ENCODE measurements at regions not wholly inside any gene's neighbourhood (a gene's known extent, or its start where the extent isn't known, plus 50 kb on each side); places are given as distances from the start of the nearest gene placed in this dataset.

- no peak overlapping the region for H3K27ac ChIP-seq
- no peak for TF ChIP-seq CTCF (conservative IDR thresholded peaks at IDR 0.05)
Measured at GRCh38 chr2:41375901-41376300, 671.9 kb upstream of the PKDCC start.

GRCh38 chr2:41377837-41378236 is 670.0 kb upstream of the PKDCC start:
- TF ChIP-seq CTCF (conservative IDR thresholded peaks at IDR 0.05): no peak
- H3K27ac ChIP-seq: no peak overlapping the region

GRCh38 chr2:41378420-41378819 is 669.4 kb upstream of the PKDCC start:
- no peak for TF ChIP-seq CTCF (conservative IDR thresholded peaks at IDR 0.05)
- H3K27ac ChIP-seq: no peak overlapping the region

- no peak for TF ChIP-seq CTCF (conservative IDR thresholded peaks at IDR 0.05)
- no peak overlapping the region for H3K27ac ChIP-seq
Measured at GRCh38 chr2:41379496-41380221, 668.2 kb upstream of the PKDCC start.

GRCh38 chr2:41381701-41382100 is 666.1 kb upstream of the PKDCC start:
- H3K27ac ChIP-seq: no peak overlapping the region
- no peak for TF ChIP-seq CTCF (conservative IDR thresholded peaks at IDR 0.05)

- TF ChIP-seq CTCF (conservative IDR thresholded peaks at IDR 0.05): no peak
Measured at GRCh38 chr2:41387519-41387918, 660.3 kb upstream of the PKDCC start.

GRCh38 chr2:41393621-41394020 is 654.2 kb upstream of the PKDCC start:
- no peak overlapping the region for H3K27ac ChIP-seq
- TF ChIP-seq CTCF (conservative IDR thresholded peaks at IDR 0.05): no peak

More at GRCh38 chr2:41387519-41387918, 660.3 kb upstream of the PKDCC start:
- no peak overlapping the region for H3K27ac ChIP-seq

All from VCaP (cell line).